ENCODE measurements at regions not wholly inside any gene's neighbourhood (a gene's known extent, or its start where the extent isn't known, plus 50 kb on each side); places are given as distances from the start of the nearest gene placed in this dataset.

DNA sequence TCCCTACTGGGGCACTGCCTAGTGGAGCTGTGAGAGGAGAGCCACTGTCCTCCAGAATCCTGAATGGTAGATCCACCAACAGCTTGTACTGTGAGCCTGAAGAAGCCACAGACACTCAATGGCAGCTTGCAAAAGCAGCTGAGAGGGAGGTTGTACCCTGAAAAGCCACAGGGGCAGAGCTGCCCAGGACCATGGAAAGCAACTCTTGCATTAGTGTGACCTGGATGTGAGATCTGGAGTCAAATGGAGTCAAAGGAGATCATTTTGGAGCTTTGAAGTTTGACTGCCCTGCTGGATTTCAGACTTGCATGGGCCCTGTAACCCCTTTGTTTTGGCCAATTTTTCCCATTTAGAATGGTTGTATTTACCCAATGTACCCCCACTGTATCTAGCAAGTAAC lies 871.4 kb upstream of the PRMT6 start:
- TF ChIP-seq, protein P1, sequence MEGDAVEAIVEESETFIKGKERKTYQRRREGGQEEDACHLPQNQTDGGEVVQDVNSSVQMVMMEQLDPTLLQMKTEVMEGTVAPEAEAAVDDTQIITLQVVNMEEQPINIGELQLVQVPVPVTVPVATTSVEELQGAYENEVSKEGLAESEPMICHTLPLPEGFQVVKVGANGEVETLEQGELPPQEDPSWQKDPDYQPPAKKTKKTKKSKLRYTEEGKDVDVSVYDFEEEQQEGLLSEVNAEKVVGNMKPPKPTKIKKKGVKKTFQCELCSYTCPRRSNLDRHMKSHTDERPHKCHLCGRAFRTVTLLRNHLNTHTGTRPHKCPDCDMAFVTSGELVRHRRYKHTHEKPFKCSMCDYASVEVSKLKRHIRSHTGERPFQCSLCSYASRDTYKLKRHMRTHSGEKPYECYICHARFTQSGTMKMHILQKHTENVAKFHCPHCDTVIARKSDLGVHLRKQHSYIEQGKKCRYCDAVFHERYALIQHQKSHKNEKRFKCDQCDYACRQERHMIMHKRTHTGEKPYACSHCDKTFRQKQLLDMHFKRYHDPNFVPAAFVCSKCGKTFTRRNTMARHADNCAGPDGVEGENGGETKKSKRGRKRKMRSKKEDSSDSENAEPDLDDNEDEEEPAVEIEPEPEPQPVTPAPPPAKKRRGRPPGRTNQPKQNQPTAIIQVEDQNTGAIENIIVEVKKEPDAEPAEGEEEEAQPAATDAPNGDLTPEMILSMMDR (conservative IDR thresholded peaks at IDR 0.05), result no peak
- no peak for TF ChIP-seq EZH2 (IDR thresholded peaks at IDR 0.05; ENCODE audit: low read depth)

Data from PC-9 (cell line).